Endothelial cell of umbilical vein (primary cell): ENCODE measurements at regions not wholly inside any gene's neighbourhood (a gene's known extent, or its start where the extent isn't known, plus 50 kb on each side); places are given as distances from the start of the nearest gene placed in this dataset.
"Not testable (repeated sequence)": the region's sequence is repeated elsewhere in the genome, so short reads cannot be mapped to it uniquely, and the experiment has no call there.

Experiments
- BruUV-seq: library from RNA; stranded (reverse); fragments of 400-500 nt; replicated peaks from 2 replicates; lab custom pipeline; 2021; lab: Mats Ljungman, UMichigan
- CTCF ChIA-PET: fragments of 300-600, 350-600 bp; sonication (Branson Sonifier 250); formaldehyde crosslinking; loops from one replicate; lab custom pipeline; 2021; ENCODE audit warnings: antibody characterized with exemption, inconsistent platforms; lab: Charles Lee
- POLR2A ChIA-PET: fragments of 300-600, 350-600 bp; sonication (Branson Sonifier 250); formaldehyde crosslinking; loops from one replicate; lab custom pipeline; 2021; ENCODE audit warnings: antibody characterized with exemption, inconsistent platforms; lab: Charles Lee
- DNase-seq: peaks from one replicate; pipeline ENCODE4 v3.0.0-alpha.2; 2011; ENCODE audit warnings: low read depth, low spot score
- FAIRE-seq: peaks from 2 replicates; lab custom pipeline; 2011; peaks lifted over from hg19 to GRCh38; lab: Jason Lieb, UNC
- H2AFZ ChIP-seq: 2 replicates; pipeline ENCODE4 v1.6.0; 2012; ENCODE audit warnings: low read depth, low read length, control low read depth, inconsistent platforms
- H3K27ac ChIP-seq: 2 replicates; pipeline ENCODE4 v1.5.1; 2011; ENCODE audit warnings: low read depth, mild to moderate bottlenecking, control low read depth, low read length, moderate library complexity; ENCODE audit not compliant: insufficient read depth
- H3K27me3 ChIP-seq, 2 experiments: 2 replicates each; pipeline versions ENCODE4 v1.6.0 to v1.6.1; 2011; ENCODE audit warnings: low read length in 2 of 2, mixed read lengths in 1 of 2; ENCODE audit not compliant: control insufficient read depth in 2 of 2, insufficient read depth in 2 of 2
- H3K36me3 ChIP-seq, 2 experiments: 2 replicates in 1 of 2; 3 replicates in 1 of 2; pipeline ENCODE4 v1.5.1; 2011; ENCODE audit warnings: low read length in 2 of 2, mild to moderate bottlenecking in 1 of 2, moderate library complexity in 1 of 2; ENCODE audit not compliant: control insufficient read depth in 2 of 2, insufficient read depth in 2 of 2; ENCODE audit errors: extremely low read depth in 1 of 2
- H3K4me1 ChIP-seq: 3 replicates; pipeline ENCODE4 v1.5.1; 2011; ENCODE audit warnings: mild to moderate bottlenecking, low read length; ENCODE audit not compliant: control insufficient read depth, insufficient read depth; ENCODE audit errors: extremely low read depth
- H3K4me2 ChIP-seq: 2 replicates; pipeline ENCODE4 v1.6.1; 2011; ENCODE audit warnings: low read length, control low read depth, mixed read lengths; ENCODE audit not compliant: insufficient read depth
- H3K4me3 ChIP-seq, 3 experiments: fragments of 200-600 bp in 1 of 3; sonication (generic), shearing (Covaris generic) in 1 of 3; replicated peaks in 1 of 3; 2 replicates each; pipeline ENCODE4 v1.5.1; 2011 to 2016; ENCODE audit warnings: control low read depth in 3 of 3, low read length in 3 of 3, mild to moderate bottlenecking in 2 of 3, inconsistent platforms in 1 of 3, low read depth in 1 of 3, moderate library complexity in 1 of 3; ENCODE audit not compliant: insufficient read depth in 1 of 3
- H3K79me2 ChIP-seq: 2 replicates; pipeline ENCODE4 v1.6.0; 2012; ENCODE audit warnings: low read length, inconsistent platforms; ENCODE audit not compliant: control insufficient read depth, insufficient read depth
- H3K9ac ChIP-seq: replicated peaks from 2 replicates; pipeline ENCODE3; 2011; ENCODE audit warnings: low read length, control low read depth; ENCODE audit not compliant: insufficient read depth; ENCODE audit errors: extremely low read depth
- H3K9me1 ChIP-seq: replicated peaks from 3 replicates; pipeline ENCODE4 v1.6.0; 2011; ENCODE audit warnings: mild to moderate bottlenecking, low read length; ENCODE audit not compliant: control insufficient read depth, insufficient read depth; ENCODE audit errors: extremely low read depth
- H3K9me3 ChIP-seq: replicated peaks from 2 replicates; pipeline ENCODE4 v1.5.1; 2012; ENCODE audit warnings: low read length, inconsistent platforms; ENCODE audit not compliant: control insufficient read depth, insufficient read depth
- H4K20me1 ChIP-seq: replicated peaks from 2 replicates; pipeline ENCODE3; 2011; ENCODE audit warnings: mild to moderate bottlenecking, low read length; ENCODE audit not compliant: control insufficient read depth, insufficient read depth; ENCODE audit errors: extremely low read depth
- EZH2 ChIP-seq: IDR thresholded peaks from 2 replicates; pipeline ENCODE4 v1.6.1; 2012; ENCODE audit warnings: borderline replicate concordance, low read depth, mild to moderate bottlenecking, moderate library complexity, low read length, inconsistent platforms; ENCODE audit not compliant: severe bottlenecking
- MYC ChIP-seq: IDR thresholded peaks from one replicate; pipeline ENCODE4 v1.6.1; 2011; ENCODE audit warnings: mild to moderate bottlenecking, low read depth, low read length
- dilution Hi-C: fragments of 300-500 bp; cut with MboI; formaldehyde crosslinking; loops from one replicate; pipeline ENCODE4 v1.15.0; 2019; ENCODE audit warnings: low sequenced_read_pairs; ENCODE audit not compliant: extremely low pct_ligation_motif_present
- intact Hi-C: fragments of 100-400 bp; cut with micrococcal nuclease; formaldehyde crosslinking; loops from one replicate; pipeline ENCODE4 v1.10.0; 2022
- TF ChIP-seq, protein P1 (sequence below), 2 donors: IDR thresholded peaks; 1 replicate in 1 of 2; 2 replicates in 1 of 2; pipeline ENCODE4 v1.5.1; 2011; ENCODE audit warnings: low read length in 2 of 2, mild to moderate bottlenecking in 2 of 2, moderate library complexity in 2 of 2, control low read depth in 1 of 2, inconsistent platforms in 1 of 2, low read depth in 1 of 2; ENCODE audit not compliant: insufficient read depth in 1 of 2; ENCODE audit errors: extremely low read depth in 1 of 2
- TF ChIP-seq, protein P2 (sequence below): IDR thresholded peaks from 2 replicates; pipeline ENCODE4 v1.6.1; 2011; ENCODE audit not compliant: insufficient read depth, insufficient read length

DNA sequence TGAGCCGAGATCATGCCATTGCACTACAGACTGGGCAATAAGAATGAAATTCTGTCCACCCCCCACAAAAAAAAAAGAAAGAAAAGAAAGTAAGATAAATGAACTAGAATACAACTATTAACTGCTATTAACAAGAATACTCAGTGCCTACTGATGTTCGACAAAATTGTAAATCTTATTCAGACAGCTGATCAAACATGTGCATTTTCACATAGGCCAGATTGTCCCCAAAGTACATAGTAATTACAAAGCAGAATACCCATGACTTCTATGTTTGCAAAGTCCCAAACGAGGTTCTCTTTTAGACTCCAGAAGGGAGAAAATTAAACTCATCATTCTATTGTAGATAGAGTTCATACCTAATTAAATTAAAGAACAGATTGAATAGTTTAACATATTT lies 113.4 kb downstream of the UFM1 start:
- Histone ChIP-seq H3K27ac (no peak overlapping the region), H3K9ac (no peak overlapping the region), H4K20me1 (no peaks in the 10 kb centered on the region), H3K4me1 (no peaks in the 10 kb centered on the region), H3K9me3 (no peaks in the 10 kb centered on the region), H3K9me1 (no peaks in the 10 kb centered on the region), H3K79me2 (no peaks in the 10 kb centered on the region), H2AFZ (no peak overlapping the region), H3K4me2 (no peak overlapping the region), H3K27me3 (no peaks in the 10 kb centered on the region), H3K4me3 (no peak overlapping the region), H3K36me3 (no peaks in the 10 kb centered on the region)
- DNase-seq (no peak), FAIRE-seq (no peak)
- no TSS peak for BruUV-seq
- POLR2A ChIA-PET, result no interaction called here
- dilution Hi-C loops, result no loop called here
- intact Hi-C loops, result no loop called here
- CTCF ChIA-PET, result no interaction called here
- TF ChIP-seq, protein P1, sequence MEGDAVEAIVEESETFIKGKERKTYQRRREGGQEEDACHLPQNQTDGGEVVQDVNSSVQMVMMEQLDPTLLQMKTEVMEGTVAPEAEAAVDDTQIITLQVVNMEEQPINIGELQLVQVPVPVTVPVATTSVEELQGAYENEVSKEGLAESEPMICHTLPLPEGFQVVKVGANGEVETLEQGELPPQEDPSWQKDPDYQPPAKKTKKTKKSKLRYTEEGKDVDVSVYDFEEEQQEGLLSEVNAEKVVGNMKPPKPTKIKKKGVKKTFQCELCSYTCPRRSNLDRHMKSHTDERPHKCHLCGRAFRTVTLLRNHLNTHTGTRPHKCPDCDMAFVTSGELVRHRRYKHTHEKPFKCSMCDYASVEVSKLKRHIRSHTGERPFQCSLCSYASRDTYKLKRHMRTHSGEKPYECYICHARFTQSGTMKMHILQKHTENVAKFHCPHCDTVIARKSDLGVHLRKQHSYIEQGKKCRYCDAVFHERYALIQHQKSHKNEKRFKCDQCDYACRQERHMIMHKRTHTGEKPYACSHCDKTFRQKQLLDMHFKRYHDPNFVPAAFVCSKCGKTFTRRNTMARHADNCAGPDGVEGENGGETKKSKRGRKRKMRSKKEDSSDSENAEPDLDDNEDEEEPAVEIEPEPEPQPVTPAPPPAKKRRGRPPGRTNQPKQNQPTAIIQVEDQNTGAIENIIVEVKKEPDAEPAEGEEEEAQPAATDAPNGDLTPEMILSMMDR (IDR thresholded peaks at IDR 0.05; ENCODE audit: extremely low read depth in 1 of 2, insufficient read depth in 1 of 2, low read depth in 1 of 2, low read length in 2 of 2), result no peak
- TF ChIP-seq, protein P2, sequence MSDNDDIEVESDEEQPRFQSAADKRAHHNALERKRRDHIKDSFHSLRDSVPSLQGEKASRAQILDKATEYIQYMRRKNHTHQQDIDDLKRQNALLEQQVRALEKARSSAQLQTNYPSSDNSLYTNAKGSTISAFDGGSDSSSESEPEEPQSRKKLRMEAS, result no peak
- no peak for TF ChIP-seq MYC
- TF ChIP-seq EZH2, result no peak

DNA sequence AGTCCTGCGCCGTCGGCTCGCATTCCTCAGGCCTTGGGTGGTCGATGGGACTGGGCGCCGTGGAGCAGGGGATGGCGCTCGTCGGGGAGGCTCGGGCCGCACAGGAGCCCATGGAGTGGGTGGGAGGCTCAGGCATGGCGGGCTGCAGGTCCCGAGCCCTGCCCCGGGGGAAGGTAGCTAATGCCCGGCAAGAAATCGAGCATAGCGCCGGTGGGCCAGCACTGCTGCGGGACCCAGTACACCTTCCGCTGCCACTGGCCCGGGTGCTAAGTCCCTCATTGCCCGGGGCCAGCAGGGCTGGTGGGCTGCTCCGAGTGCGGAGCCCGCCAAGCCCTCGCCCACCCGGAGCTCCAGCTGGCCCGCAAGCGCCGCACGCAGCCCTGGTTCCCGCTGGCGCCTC lies 122.8 kb downstream of the UFM1 start:
- BruUV-seq, FAIRE-seq, H3K4me3 ChIP-seq, H3K9me1 ChIP-seq, H3K27me3 ChIP-seq, H3K4me1 ChIP-seq, intact Hi-C loops, H4K20me1 ChIP-seq, H2AFZ ChIP-seq, H3K27ac ChIP-seq, CTCF ChIA-PET, H3K36me3 ChIP-seq, H3K4me2 ChIP-seq, dilution Hi-C loops, DNase-seq, POLR2A ChIA-PET, H3K9me3 ChIP-seq, H3K79me2 ChIP-seq, H3K9ac ChIP-seq: not testable (repeated sequence)
